Right lobe of liver (tissue), 4 donors: ENCODE measurements at regions not wholly inside any gene's neighbourhood (a gene's known extent, or its start where the extent isn't known, plus 50 kb on each side); places are given as distances from the start of the nearest gene placed in this dataset.

Experiments used
- POLR2A ChIP-seq: fragments of 450-650 bp; IDR thresholded peaks from one replicate; pipeline ENCODE4 v1.6.1; 2017; ENCODE audit warnings: antibody characterized with exemption, mild to moderate bottlenecking
- TF ChIP-seq, protein P1 (sequence below), 4 donors: fragments of 200-600 bp in 3 of 4; fragments of 450-650 bp in 1 of 4; IDR thresholded peaks; one replicate each; pipeline versions ENCODE4 v1.5.1 to v1.8.0; 2016 to 2022; ENCODE audit warnings: antibody characterized with exemption in 4 of 4, mild to moderate bottlenecking in 2 of 4
- donor health status: DM: no; HTN: no; CAD: no.
- donor health status: DM: no; HTN: no; CAD: no.
- donor health status: DM: no; HTN: yes; CAD: no.

DNA sequence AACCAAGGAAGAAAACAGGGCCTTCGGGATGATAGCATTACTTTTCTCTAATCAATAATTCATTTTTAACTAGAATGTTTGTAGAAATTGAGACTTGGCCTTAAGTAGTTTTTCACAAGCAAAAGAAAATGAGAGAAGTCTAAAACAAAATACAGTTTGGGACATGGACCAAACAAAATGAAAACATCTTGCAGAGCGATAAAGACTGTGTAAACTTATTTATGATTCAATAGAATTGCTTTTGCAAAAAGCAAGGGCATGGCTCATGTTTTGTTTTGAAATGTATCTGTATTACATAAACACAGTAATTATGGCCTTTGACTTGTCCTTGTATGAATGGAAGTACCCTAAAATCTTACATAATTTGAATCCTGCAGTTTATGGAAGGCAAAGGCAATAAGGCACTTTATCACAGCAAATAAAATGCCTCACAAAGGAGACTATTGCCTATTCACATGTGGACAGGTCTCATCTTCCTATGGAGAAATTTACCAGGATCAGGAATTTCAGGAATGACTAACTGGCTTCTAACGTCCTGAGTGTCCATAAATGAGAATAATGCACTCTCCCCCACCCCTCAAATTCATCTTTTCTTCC lies 295.2 kb downstream of the PTEN start:
- no peak for TF ChIP-seq POLR2A
- TF ChIP-seq, protein P1, sequence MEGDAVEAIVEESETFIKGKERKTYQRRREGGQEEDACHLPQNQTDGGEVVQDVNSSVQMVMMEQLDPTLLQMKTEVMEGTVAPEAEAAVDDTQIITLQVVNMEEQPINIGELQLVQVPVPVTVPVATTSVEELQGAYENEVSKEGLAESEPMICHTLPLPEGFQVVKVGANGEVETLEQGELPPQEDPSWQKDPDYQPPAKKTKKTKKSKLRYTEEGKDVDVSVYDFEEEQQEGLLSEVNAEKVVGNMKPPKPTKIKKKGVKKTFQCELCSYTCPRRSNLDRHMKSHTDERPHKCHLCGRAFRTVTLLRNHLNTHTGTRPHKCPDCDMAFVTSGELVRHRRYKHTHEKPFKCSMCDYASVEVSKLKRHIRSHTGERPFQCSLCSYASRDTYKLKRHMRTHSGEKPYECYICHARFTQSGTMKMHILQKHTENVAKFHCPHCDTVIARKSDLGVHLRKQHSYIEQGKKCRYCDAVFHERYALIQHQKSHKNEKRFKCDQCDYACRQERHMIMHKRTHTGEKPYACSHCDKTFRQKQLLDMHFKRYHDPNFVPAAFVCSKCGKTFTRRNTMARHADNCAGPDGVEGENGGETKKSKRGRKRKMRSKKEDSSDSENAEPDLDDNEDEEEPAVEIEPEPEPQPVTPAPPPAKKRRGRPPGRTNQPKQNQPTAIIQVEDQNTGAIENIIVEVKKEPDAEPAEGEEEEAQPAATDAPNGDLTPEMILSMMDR (IDR thresholded peaks at IDR 0.05): no peak
